Astrocyte (in vitro differentiated cells and primary cell): ENCODE measurements at regions not wholly inside any gene's neighbourhood (a gene's known extent, or its start where the extent isn't known, plus 50 kb on each side); places are given as distances from the start of the nearest gene placed in this dataset.

Experiments used
- EZH2 ChIP-seq: IDR thresholded peaks from 2 replicates; pipeline ENCODE4 v1.6.1; 2012; ENCODE audit warnings: mild to moderate bottlenecking, low read length, inconsistent platforms; ENCODE audit not compliant: insufficient read depth
- TF ChIP-seq, protein P1 (sequence below): IDR thresholded peaks from 2 replicates; pipeline ENCODE4 v1.5.1; 2011; ENCODE audit warnings: low read depth, mild to moderate bottlenecking, inconsistent platforms, low read length, moderate library complexity; ENCODE audit not compliant: insufficient read depth

DNA sequence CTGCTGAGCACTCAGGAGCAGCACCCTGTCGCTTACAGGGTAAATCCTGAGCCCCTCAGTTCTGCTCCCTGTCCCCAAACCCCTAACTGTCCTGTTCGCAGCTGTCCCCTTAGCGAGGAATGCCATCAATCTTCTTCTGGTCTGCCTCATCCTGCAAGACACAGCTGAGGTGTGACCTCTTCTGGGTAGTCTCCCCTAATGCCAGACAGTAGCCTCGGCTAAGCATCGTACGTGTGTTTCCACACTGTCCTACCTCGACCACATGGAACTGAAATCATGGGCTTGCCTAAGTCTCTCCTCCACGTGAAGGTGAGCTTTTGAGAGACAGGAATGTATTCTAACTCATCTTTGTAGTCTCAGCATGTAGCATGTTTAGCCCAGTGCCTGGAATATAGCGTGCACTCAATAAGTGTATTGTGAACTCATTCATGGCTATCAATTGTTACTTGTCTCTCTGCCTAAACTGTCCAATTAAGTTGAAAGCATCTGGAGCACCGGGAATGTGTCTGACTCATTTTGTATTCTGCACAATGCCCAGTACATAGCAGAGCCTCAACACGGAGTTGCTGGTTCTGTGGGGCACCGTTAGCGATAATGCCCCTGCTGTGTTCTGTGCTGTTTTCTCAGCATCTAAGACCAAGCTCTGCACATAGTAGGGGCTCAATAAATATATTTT, 90.2 kb downstream of the HES1 start:
- TF ChIP-seq, protein P1, sequence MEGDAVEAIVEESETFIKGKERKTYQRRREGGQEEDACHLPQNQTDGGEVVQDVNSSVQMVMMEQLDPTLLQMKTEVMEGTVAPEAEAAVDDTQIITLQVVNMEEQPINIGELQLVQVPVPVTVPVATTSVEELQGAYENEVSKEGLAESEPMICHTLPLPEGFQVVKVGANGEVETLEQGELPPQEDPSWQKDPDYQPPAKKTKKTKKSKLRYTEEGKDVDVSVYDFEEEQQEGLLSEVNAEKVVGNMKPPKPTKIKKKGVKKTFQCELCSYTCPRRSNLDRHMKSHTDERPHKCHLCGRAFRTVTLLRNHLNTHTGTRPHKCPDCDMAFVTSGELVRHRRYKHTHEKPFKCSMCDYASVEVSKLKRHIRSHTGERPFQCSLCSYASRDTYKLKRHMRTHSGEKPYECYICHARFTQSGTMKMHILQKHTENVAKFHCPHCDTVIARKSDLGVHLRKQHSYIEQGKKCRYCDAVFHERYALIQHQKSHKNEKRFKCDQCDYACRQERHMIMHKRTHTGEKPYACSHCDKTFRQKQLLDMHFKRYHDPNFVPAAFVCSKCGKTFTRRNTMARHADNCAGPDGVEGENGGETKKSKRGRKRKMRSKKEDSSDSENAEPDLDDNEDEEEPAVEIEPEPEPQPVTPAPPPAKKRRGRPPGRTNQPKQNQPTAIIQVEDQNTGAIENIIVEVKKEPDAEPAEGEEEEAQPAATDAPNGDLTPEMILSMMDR: no peak
- no peak for TF ChIP-seq EZH2
